ENCODE measurements at regions not wholly inside any gene's neighbourhood (a gene's known extent, or its start where the extent isn't known, plus 50 kb on each side); places are given as distances from the start of the nearest gene placed in this dataset.
"Not testable (repeated sequence)": the region's sequence is repeated elsewhere in the genome, so short reads cannot be mapped to it uniquely, and the experiment has no call there.

DNA sequence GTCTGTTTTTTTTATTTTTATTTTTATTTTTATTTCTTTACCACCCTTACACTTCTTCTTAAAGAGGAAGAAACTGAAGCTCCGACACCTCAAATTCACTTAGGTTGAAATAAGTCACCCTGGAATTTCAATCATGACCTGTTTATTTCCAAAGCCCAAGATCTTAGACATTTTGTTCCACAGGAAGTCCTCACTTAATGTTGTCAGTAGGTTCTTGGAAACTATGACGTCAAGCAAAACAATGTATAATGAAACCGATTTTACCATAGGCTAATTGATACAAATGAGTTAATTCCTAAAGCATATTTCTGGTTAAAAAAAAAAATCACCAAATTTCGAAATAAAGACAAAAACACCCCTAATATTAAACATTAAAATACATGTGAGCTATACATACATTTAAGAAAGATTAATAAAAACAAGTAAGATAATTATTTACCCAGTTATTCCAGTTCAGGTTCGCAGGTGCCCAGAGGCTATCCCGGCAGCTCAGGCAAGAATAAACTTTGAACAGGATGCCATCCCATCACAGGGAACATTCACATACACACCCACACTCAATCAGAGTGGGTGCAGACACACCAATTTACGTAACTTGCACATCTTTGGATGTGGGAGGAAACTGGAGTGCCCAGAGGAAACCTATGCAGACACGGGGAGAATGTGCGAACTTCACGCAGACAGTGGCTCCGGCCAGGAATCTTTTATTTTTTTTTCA is 391.0 kb downstream of the RAP2B start:
- no peak for DNase-seq (ENCODE audit: low read depth)

DNA sequence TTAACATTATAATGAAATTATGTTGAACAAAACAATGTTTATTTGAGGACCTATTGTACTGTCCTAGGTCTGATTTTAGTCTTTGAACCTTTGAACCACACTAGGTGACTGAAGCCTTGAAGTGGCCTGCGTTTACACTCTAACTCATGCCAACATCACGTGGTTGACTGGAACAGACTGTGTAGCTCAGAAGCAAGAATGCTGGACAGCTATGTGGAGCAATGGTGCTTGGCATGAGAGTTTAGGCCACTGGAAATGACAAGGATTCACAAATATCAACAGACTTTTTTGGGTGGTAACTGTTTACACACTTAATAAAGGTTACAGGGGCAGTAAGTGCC is 391.5 kb downstream of the RAP2B start:
- no peak for DNase-seq (ENCODE audit: low read depth)

GRCh38 chr3:153555919-153556318 is 393.9 kb downstream of the RAP2B start:
- DNase-seq (ENCODE audit: low read depth), result no peak

- not testable (repeated sequence) for DNase-seq (ENCODE audit: low read depth)
These were observed 397.3 kb downstream of the RAP2B start for GRCh38 chr3:153559366-153559765.

- DNase-seq (ENCODE audit: low read depth), result no peak
These were observed 405.0 kb downstream of the RAP2B start for GRCh38 chr3:153567011-153567410.

DNA sequence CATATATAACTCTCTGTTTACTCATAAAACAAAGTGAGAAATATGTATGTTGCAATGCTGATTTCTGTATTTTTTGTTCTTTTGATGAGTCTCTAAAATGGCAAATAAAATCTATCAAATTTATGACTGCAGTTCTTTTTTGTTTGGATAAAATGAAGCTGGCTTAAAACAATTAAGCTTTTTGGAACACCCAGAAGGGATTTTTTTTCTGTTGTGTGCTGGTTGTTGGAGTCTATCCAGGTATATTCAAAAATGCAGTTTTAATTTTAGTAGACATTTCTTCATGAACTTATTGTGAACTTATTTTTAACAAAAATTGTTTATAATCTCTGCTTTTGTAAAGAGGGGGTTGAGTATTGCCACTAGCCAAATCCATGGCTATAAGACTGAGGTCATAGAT is 405.5 kb downstream of the RAP2B start:
- no peak for DNase-seq (ENCODE audit: low read depth)

- DNase-seq (ENCODE audit: low read depth), result not testable (repeated sequence)
These were observed 408.5 kb downstream of the RAP2B start for GRCh38 chr3:153570481-153570880.

GRCh38 chr3:153572165-153572564 is 410.1 kb downstream of the RAP2B start:
- no peak for DNase-seq (ENCODE audit: low read depth)

DNA sequence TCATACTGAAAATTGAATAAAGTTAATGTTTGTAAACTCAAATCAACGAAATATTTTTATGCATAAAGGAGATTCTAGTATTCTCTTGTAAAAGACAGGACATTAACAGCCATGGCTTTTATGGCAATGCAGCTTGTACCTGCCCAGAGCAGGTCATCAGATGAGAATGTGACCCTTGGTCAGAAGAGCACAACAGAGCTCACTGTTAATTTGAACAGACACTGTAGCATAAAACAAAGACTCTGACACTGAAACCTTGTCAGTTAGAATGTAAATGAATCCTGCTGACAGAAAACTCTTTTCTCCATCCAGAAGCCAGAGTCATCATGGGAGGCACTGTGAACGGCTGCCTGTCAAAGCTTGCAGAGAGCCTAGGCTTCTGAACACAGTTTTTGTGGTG is 410.6 kb downstream of the RAP2B start:
- no peak for DNase-seq (ENCODE audit: low read depth)

DNA sequence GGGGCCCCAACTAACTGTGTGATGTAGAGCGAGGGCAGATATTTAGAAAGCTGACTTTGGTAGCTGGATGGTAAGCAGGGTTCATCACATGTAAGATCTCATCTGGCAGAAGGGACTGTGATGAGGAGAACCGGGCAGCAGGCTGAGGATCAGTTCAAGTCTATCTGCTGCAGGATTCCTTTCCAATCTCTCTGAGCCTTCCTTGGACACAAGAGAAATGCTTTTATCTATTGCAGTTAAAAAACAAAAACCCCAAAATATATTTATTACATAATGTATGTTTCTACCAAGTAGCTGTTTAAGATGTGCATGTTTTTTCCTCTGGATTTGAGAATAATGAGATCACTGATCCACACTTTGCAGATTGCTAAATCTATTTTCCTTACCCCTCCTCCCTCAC is 411.5 kb downstream of the RAP2B start:
- DNase-seq (ENCODE audit: low read depth), result no peak

GRCh38 chr3:153574445-153574844 is 412.4 kb downstream of the RAP2B start:
- peak; percentile 32 for DNase-seq (ENCODE audit: low read depth)

GRCh38 chr3:153577059-153577736 is 415.2 kb downstream of the RAP2B start:
- DNase-seq (ENCODE audit: low read depth), result no peak

DNA sequence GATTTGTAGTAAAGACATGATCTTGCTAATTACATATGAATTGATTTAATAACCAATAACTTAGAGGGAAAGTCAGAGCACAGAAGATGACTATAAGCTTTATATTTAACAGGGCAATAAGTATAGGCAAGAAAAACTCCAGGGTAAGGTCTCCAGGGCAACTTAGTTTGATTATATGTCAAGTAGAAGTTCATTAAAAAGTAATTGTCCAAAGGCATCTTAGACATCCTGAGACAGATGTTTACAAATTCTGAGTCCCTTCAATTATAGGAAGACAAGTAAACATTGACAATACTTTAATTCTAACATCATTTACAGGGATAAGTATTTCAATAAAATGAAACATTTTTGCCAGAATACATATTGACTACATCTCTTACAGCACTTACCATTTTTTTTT is 416.0 kb downstream of the RAP2B start:
- no peak for DNase-seq (ENCODE audit: low read depth)

GRCh38 chr3:153590051-153590450 is 428.0 kb downstream of the RAP2B start:
- no peak for DNase-seq (ENCODE audit: low read depth)

DNA sequence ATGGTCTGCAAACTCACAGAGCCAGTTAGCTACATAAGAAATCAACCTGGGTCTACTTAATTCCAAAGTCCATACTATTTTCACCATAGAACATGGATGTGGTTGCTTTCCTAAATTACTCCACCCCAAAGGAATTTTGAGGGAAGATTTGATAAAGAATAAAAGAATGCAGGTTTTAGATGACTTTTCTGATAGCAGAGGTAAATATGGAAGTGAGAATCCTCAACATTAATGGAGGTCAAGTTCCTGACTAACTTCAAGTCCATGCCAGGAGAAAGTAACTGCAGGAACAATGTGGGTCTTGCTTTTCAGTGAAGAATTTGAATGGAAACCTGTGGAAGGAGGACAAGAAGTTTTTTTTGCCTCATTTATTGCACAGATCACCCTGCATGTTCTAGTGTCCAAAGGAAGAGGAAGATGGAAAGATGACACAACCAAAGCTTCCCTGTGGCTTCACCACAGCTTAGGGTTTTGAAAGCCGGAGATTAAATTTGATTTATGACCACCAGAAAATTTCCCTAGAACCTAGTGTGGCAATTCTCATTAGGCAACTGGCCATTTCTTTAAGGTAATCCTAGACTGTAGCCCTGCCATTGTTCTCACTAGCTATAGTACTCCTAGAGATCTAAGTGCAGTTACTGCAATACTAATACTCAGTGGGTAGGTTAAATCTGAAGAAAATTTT is 429.7 kb downstream of the RAP2B start:
- no peak for DNase-seq (ENCODE audit: low read depth)

GRCh38 chr3:153595186-153595815 is 433.3 kb downstream of the RAP2B start:
- peak; percentile 28 for DNase-seq (ENCODE audit: low read depth)

- DNase-seq (ENCODE audit: low read depth), result no peak
These were observed 434.4 kb downstream of the RAP2B start for GRCh38 chr3:153596401-153596800.

GRCh38 chr3:153599685-153600084 is 437.7 kb downstream of the RAP2B start:
- DNase-seq (ENCODE audit: low read depth), result peak; percentile 77

GRCh38 chr3:153600896-153601295 is 438.9 kb downstream of the RAP2B start:
- no peak for DNase-seq (ENCODE audit: low read depth)

DNA sequence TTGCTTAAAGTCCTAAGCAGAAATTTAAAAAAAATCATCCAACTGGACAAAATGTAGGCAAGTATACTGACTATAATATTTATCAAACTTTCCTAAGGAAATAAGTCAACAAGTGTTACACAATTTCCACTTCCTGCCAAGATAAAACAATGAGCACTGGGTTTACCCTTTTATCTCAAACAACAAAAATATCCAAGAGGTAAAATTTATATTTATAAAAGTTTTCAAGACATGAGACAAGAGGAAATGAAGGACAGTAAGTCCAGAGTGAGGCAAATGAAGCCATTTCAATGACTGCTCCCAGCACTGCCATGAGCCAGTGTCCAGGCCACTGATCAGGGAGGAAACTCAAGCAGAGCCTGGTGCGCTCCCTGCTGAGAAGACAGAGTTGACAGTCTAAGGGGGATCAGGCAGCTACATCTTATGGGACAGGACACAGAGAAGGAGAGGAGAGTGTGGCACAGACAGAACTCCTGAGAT is 439.4 kb downstream of the RAP2B start:
- DNase-seq (ENCODE audit: low read depth), result no peak

GRCh38 chr3:153602801-153603200 is 440.8 kb downstream of the RAP2B start:
- DNase-seq (ENCODE audit: low read depth), result no peak

DNA sequence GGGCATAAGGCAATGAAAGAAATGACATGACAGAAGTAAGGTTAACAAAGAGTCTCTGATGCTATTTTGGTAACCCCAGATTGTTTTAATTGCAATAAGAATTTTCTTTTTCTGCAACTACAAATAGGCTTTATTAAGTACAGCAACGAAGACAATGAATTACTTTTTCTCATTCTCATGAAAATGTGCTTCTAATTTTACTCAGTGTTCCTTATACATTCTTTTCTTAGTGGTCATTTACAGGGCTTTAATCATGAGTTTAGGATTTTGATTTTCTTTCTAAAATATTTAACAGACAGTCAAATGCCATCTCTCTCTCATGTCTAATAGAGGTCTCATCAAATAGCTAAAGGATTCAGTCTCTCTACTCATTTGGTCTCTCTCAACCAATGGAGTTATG is 452.1 kb downstream of the RAP2B start:
- peak; percentile 47 for DNase-seq (ENCODE audit: low read depth)

DNA sequence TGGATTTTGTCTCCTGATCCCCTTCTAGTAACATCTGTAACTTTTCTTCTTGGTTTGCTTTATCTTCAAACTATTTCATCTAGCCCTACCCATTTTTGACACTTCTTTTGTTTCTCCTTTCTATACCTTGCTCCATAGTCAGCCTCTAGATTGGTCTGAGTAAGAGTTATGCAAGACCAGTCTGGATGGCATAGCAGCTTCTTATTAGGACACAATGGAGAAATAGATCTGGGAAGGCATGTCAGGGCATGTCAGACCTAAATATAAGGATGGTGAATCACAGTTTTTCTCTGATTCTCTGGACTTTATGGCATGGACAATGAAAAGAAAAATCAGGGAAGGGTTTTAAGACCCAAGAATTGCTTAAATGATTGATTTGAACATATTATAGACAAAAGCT is 452.5 kb downstream of the RAP2B start:
- peak; percentile 88 for DNase-seq (ENCODE audit: low read depth)
